ENCODE measurements at regions not wholly inside any gene's neighbourhood (a gene's known extent, or its start where the extent isn't known, plus 50 kb on each side); places are given as distances from the start of the nearest gene placed in this dataset.

GRCh38 chr1:50326026-50326425 is 97.2 kb downstream of the DMRTA2 start:
- H3K4me3 Mint-ChIP-seq: no peak overlapping the region
- peaks cover 12% of the 10 kb centered on the region for H3K27me3 Mint-ChIP-seq (ENCODE audit: low read depth, poor library complexity)
- H3K4me1 Mint-ChIP-seq: no peaks in the 10 kb centered on the region
- peaks cover 27% of the 10 kb centered on the region for H3K9me3 Mint-ChIP-seq
- H3K36me3 Mint-ChIP-seq (ENCODE audit: low read depth): no peaks in the 10 kb centered on the region
- no peak for TF ChIP-seq CTCF (IDR thresholded peaks at IDR 0.05)
- no peak overlapping the region for H3K27ac Mint-ChIP-seq
- no peak for DNase-seq

GRCh38 chr1:50322579-50322978 is 100.7 kb downstream of the DMRTA2 start:
- no peaks in the 10 kb centered on the region for H3K36me3 Mint-ChIP-seq (ENCODE audit: low read depth)
- H3K4me3 Mint-ChIP-seq: no peak overlapping the region
- DNase-seq: no peak
- H3K9me3 Mint-ChIP-seq: peaks cover 38% of the 10 kb centered on the region
- TF ChIP-seq CTCF (IDR thresholded peaks at IDR 0.05): no peak
- H3K27ac Mint-ChIP-seq: no peak overlapping the region
- no peaks in the 10 kb centered on the region for H3K4me1 Mint-ChIP-seq
- peaks cover 3% of the 10 kb centered on the region for H3K27me3 Mint-ChIP-seq (ENCODE audit: low read depth, poor library complexity)

- no peak for TF ChIP-seq CTCF (IDR thresholded peaks at IDR 0.05)
- H3K27me3 Mint-ChIP-seq (ENCODE audit: low read depth, poor library complexity): peaks cover 6% of the 10 kb centered on the region
- H3K27ac Mint-ChIP-seq: no peak overlapping the region
- H3K4me1 Mint-ChIP-seq: no peaks in the 10 kb centered on the region
- no peaks in the 10 kb centered on the region for H3K36me3 Mint-ChIP-seq (ENCODE audit: low read depth)
- H3K4me3 Mint-ChIP-seq: no peak overlapping the region
- H3K9me3 Mint-ChIP-seq: peaks cover 51% of the 10 kb centered on the region
- no peak for DNase-seq
Measured at GRCh38 chr1:50318428-50318827, 104.8 kb downstream of the DMRTA2 start.

- Mint-ChIP-seq H3K9me3 (peaks cover 40% of the 10 kb centered on the region), H3K4me1 (no peaks in the 10 kb centered on the region), H3K36me3 (ENCODE audit: low read depth) (no peaks in the 10 kb centered on the region), H3K4me3 (no peak overlapping the region), H3K27me3 (ENCODE audit: low read depth, poor library complexity) (peaks cover 16% of the 10 kb centered on the region), H3K27ac (no peak overlapping the region)
- peak; percentile 71 for DNase-seq
- TF ChIP-seq CTCF (IDR thresholded peaks at IDR 0.05): no peak
Measured at GRCh38 chr1:50308878-50309277, 114.4 kb downstream of the DMRTA2 start.

GRCh38 chr1:50305808-50306207 is 117.4 kb downstream of the DMRTA2 start:
- no peak overlapping the region for H3K4me3 Mint-ChIP-seq
- H3K36me3 Mint-ChIP-seq (ENCODE audit: low read depth): no peaks in the 10 kb centered on the region
- peaks cover 44% of the 10 kb centered on the region for H3K9me3 Mint-ChIP-seq
- no peak overlapping the region for H3K27ac Mint-ChIP-seq
- peaks cover 13% of the 10 kb centered on the region for H3K27me3 Mint-ChIP-seq (ENCODE audit: low read depth, poor library complexity)
- no peaks in the 10 kb centered on the region for H3K4me1 Mint-ChIP-seq
- no peak for TF ChIP-seq CTCF (IDR thresholded peaks at IDR 0.05)
- DNase-seq: no peak

- no peak for DNase-seq
- Mint-ChIP-seq H3K27ac (no peak overlapping the region), H3K4me3 (no peak overlapping the region), H3K4me1 (no peaks in the 10 kb centered on the region), H3K36me3 (ENCODE audit: low read depth) (no peaks in the 10 kb centered on the region), H3K27me3 (ENCODE audit: low read depth, poor library complexity) (peaks cover 3% of the 10 kb centered on the region), H3K9me3 (peaks cover 62% of the 10 kb centered on the region)
- TF ChIP-seq CTCF (IDR thresholded peaks at IDR 0.05): no peak
Measured at GRCh38 chr1:50300297-50300696, 122.9 kb downstream of the DMRTA2 start.

Measured in nephron progenitor cell (in vitro differentiated cells).